ENCODE measurements at regions not wholly inside any gene's neighbourhood (a gene's known extent, or its start where the extent isn't known, plus 50 kb on each side); places are given as distances from the start of the nearest gene placed in this dataset.

DNA sequence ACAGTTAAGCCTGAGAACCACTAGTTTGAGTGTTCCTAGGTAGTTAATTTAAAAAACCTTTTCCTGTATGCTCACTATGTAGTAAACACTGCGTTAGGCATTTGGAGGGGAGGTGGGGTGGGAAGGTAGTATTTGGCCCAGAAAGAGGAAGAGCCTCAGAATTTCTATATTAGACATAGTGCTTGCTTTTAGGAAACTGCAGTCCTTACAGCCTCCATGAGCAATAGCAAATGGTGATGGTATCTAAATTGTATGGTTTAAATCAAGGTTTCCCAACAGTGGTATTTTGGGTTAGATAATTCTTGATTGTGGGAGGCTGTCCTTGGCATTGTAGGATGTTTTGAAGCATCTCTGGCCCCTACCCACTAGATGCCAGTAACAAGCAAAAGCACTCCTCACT lies 61.5 kb upstream of the RIPOR2 start (continued):
- TF ChIP-seq GABPA (IDR thresholded peaks at IDR 0.05 in 1 of 2, conservative IDR thresholded peaks at IDR 0.05 in 1 of 2) (no peak), JUND (IDR thresholded peaks at IDR 0.05) (no peak), RXRA (IDR thresholded peaks at IDR 0.05) (no peak), FOXA1 (IDR thresholded peaks at IDR 0.05) (no peak), FOXA2 (IDR thresholded peaks at IDR 0.05) (no peak), TAF1 (conservative IDR thresholded peaks at IDR 0.05) (no peak), EGR1 (IDR thresholded peaks at IDR 0.05; ENCODE audit: low read depth in 2 of 2) (no peak), HNF4A (conservative IDR thresholded peaks at IDR 0.05) (no peak)
- TF ChIP-seq, protein P1, sequence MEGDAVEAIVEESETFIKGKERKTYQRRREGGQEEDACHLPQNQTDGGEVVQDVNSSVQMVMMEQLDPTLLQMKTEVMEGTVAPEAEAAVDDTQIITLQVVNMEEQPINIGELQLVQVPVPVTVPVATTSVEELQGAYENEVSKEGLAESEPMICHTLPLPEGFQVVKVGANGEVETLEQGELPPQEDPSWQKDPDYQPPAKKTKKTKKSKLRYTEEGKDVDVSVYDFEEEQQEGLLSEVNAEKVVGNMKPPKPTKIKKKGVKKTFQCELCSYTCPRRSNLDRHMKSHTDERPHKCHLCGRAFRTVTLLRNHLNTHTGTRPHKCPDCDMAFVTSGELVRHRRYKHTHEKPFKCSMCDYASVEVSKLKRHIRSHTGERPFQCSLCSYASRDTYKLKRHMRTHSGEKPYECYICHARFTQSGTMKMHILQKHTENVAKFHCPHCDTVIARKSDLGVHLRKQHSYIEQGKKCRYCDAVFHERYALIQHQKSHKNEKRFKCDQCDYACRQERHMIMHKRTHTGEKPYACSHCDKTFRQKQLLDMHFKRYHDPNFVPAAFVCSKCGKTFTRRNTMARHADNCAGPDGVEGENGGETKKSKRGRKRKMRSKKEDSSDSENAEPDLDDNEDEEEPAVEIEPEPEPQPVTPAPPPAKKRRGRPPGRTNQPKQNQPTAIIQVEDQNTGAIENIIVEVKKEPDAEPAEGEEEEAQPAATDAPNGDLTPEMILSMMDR (IDR thresholded peaks at IDR 0.05; ENCODE audit: low read depth, low read length, missing input control), result no peak

DNA sequence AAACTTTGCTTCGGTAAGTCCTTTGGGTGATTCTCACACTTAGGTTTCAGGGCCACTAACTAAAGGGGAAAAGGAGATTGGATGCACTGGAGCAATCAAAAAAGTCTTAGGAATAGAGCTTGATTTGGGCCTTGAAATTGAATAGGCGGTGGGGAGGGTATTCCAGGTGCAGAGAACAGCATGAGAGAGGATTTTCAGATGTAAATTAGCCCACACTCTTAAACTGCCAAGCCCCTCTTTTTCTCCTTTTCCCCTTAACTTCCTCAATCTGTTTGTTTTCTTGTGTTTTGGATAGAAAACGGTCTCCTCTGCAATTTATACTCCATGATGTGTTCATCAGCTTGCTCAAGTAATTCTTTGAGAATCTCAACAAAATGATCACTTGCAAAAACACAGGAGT lies 62.1 kb upstream of the RIPOR2 start:
- no peak overlapping the region for H3K9ac ChIP-seq (ENCODE audit: low read depth in 1 of 2, low read length in 2 of 2)
- no peak for TF ChIP-seq YY1 (IDR thresholded peaks at IDR 0.05)
- TF ChIP-seq EGR1 (IDR thresholded peaks at IDR 0.05; ENCODE audit: low read depth in 2 of 2), result no peak
- TF ChIP-seq ATF3 (IDR thresholded peaks at IDR 0.05), result no peak
- no peak for TF ChIP-seq FOXA2 (IDR thresholded peaks at IDR 0.05)
- TF ChIP-seq SP1 (IDR thresholded peaks at IDR 0.05), result no peak
- no peak for TF ChIP-seq JUND (IDR thresholded peaks at IDR 0.05)
- TF ChIP-seq TAF1 (conservative IDR thresholded peaks at IDR 0.05), result no peak
- TF ChIP-seq, protein P2, sequence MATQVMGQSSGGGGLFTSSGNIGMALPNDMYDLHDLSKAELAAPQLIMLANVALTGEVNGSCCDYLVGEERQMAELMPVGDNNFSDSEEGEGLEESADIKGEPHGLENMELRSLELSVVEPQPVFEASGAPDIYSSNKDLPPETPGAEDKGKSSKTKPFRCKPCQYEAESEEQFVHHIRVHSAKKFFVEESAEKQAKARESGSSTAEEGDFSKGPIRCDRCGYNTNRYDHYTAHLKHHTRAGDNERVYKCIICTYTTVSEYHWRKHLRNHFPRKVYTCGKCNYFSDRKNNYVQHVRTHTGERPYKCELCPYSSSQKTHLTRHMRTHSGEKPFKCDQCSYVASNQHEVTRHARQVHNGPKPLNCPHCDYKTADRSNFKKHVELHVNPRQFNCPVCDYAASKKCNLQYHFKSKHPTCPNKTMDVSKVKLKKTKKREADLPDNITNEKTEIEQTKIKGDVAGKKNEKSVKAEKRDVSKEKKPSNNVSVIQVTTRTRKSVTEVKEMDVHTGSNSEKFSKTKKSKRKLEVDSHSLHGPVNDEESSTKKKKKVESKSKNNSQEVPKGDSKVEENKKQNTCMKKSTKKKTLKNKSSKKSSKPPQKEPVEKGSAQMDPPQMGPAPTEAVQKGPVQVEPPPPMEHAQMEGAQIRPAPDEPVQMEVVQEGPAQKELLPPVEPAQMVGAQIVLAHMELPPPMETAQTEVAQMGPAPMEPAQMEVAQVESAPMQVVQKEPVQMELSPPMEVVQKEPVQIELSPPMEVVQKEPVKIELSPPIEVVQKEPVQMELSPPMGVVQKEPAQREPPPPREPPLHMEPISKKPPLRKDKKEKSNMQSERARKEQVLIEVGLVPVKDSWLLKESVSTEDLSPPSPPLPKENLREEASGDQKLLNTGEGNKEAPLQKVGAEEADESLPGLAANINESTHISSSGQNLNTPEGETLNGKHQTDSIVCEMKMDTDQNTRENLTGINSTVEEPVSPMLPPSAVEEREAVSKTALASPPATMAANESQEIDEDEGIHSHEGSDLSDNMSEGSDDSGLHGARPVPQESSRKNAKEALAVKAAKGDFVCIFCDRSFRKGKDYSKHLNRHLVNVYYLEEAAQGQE (IDR thresholded peaks at IDR 0.05), result no peak
- no peak for TF ChIP-seq HNF4A (conservative IDR thresholded peaks at IDR 0.05)
- 79% methylated on average over 3 of the region's 3 CpGs for WGBS
- H3K4me1 ChIP-seq (ENCODE audit: control insufficient read depth in 4 of 4, insufficient read depth in 4 of 4, low read length in 3 of 4), result no peaks in the 10 kb centered on the region
- no peaks in the 10 kb centered on the region for H3K27me3 ChIP-seq (ENCODE audit: control insufficient read depth in 4 of 4, insufficient read depth in 4 of 4, low read length in 3 of 4)
- H3K9me3 ChIP-seq (ENCODE audit: control insufficient read depth in 4 of 4, low read length in 3 of 4), result no peaks in the 10 kb centered on the region
- DNase-seq (ENCODE audit: low spot score), result no peak
- H3K27ac ChIP-seq (ENCODE audit: low read depth in 1 of 2, low read length in 2 of 2), result no peak overlapping the region
- no peak overlapping the region for H3K4me3 ChIP-seq (ENCODE audit: low read depth in 1 of 3, low read length in 3 of 3)
- H3K36me3 ChIP-seq (ENCODE audit: control insufficient read depth in 4 of 4, insufficient read depth in 3 of 4, low read depth in 1 of 4, low read length in 3 of 4), result no peaks in the 10 kb centered on the region

GRCh38 chr6:25002326-25003091 lies 66.7 kb upstream of the RIPOR2 start:
- DNase-seq (ENCODE audit: low spot score), result no peak
- Histone ChIP-seq H3K4me3 (ENCODE audit: low read depth in 1 of 3, low read length in 3 of 3) (no peak overlapping the region), H3K4me1 (ENCODE audit: control insufficient read depth in 4 of 4, insufficient read depth in 4 of 4, low read length in 3 of 4) (peaks cover 0 to 4% (median 0%) of the 10 kb centered on the region in 4 donors), H3K27ac (ENCODE audit: low read depth in 1 of 2, low read length in 2 of 2) (no peak overlapping the region), H3K9me3 (ENCODE audit: control insufficient read depth in 4 of 4, low read length in 3 of 4) (no peaks in the 10 kb centered on the region), H3K9ac (ENCODE audit: low read depth in 1 of 2, low read length in 2 of 2) (no peak overlapping the region), H3K36me3 (ENCODE audit: control insufficient read depth in 4 of 4, insufficient read depth in 3 of 4, low read depth in 1 of 4, low read length in 3 of 4) (no peaks in the 10 kb centered on the region), H3K27me3 (ENCODE audit: control insufficient read depth in 4 of 4, insufficient read depth in 4 of 4, low read length in 3 of 4) (no peaks in the 10 kb centered on the region)
- WGBS, result 73% methylated on average over 11 of the region's 11 CpGs
- TF ChIP-seq RAD21 (IDR thresholded peaks at IDR 0.05) (no peak), JUND (IDR thresholded peaks at IDR 0.05) (no peak), ATF3 (IDR thresholded peaks at IDR 0.05) (no peak), ZBTB33 (IDR thresholded peaks at IDR 0.05) (no peak), SP1 (IDR thresholded peaks at IDR 0.05) (no peak), HNF4A (conservative IDR thresholded peaks at IDR 0.05) (no peak), FOXA2 (IDR thresholded peaks at IDR 0.05) (no peak), TAF1 (conservative IDR thresholded peaks at IDR 0.05) (no peak), GABPA (IDR thresholded peaks at IDR 0.05 in 1 of 2, conservative IDR thresholded peaks at IDR 0.05 in 1 of 2) (no peak), FOXA1 (IDR thresholded peaks at IDR 0.05) (no peak), RXRA (IDR thresholded peaks at IDR 0.05) (no peak), YY1 (IDR thresholded peaks at IDR 0.05) (no peak)
- TF ChIP-seq, protein P1 (IDR thresholded peaks at IDR 0.05; ENCODE audit: low read depth, low read length, missing input control), result no peak

Data from liver (tissue), 8 donors.